NCI-H82 (cell line): ENCODE measurements at regions not wholly inside any gene's neighbourhood (a gene's known extent, or its start where the extent isn't known, plus 50 kb on each side); places are given as distances from the start of the nearest gene placed in this dataset.

ENCODE experiments used
- DNase-seq: peaks from one replicate; lab custom pipeline; 2025; lab: John Stamatoyannopoulos, UW

GRCh38 chr21:27425574-27425973, 458.7 kb upstream of the ADAMTS5 start:
- no peak for DNase-seq

- no peak for DNase-seq
Observed at GRCh38 chr21:27425172-27425571, 458.3 kb upstream of the ADAMTS5 start.

GRCh38 chr21:27424601-27425000, 457.7 kb upstream of the ADAMTS5 start:
- DNase-seq: no peak

- DNase-seq: no peak
Observed at GRCh38 chr21:27423906-27424595, 457.2 kb upstream of the ADAMTS5 start.

- no peak for DNase-seq
Observed at GRCh38 chr21:27423038-27423437, 456.1 kb upstream of the ADAMTS5 start.

GRCh38 chr21:27422435-27422834, 455.5 kb upstream of the ADAMTS5 start:
- DNase-seq: no peak

GRCh38 chr21:27421654-27422053, 454.8 kb upstream of the ADAMTS5 start:
- DNase-seq: no peak

- no peak for DNase-seq
Observed at GRCh38 chr21:27419153-27419552, 452.3 kb upstream of the ADAMTS5 start.

GRCh38 chr21:27418346-27418745, 451.5 kb upstream of the ADAMTS5 start:
- no peak for DNase-seq

GRCh38 chr21:27412530-27412929, 445.6 kb upstream of the ADAMTS5 start:
- no peak for DNase-seq

GRCh38 chr21:27408826-27409225, 441.9 kb upstream of the ADAMTS5 start:
- DNase-seq: no peak

GRCh38 chr21:27407271-27407670, 440.4 kb upstream of the ADAMTS5 start:
- DNase-seq: no peak

- no peak for DNase-seq
Observed at GRCh38 chr21:27406300-27407009, 439.6 kb upstream of the ADAMTS5 start.

GRCh38 chr21:27403011-27403410, 436.1 kb upstream of the ADAMTS5 start:
- no peak for DNase-seq

- DNase-seq: no peak
Observed at GRCh38 chr21:27400045-27400444, 433.2 kb upstream of the ADAMTS5 start.

- DNase-seq: no peak
Observed at GRCh38 chr21:27397578-27397977, 430.7 kb upstream of the ADAMTS5 start.

- DNase-seq: no peak
Observed at GRCh38 chr21:27393726-27394125, 426.8 kb upstream of the ADAMTS5 start.

- DNase-seq: no peak
Observed at GRCh38 chr21:27391990-27392389, 425.1 kb upstream of the ADAMTS5 start.

GRCh38 chr21:27390384-27390783, 423.5 kb upstream of the ADAMTS5 start:
- no peak for DNase-seq

- no peak for DNase-seq
Observed at GRCh38 chr21:27388825-27389224, 421.9 kb upstream of the ADAMTS5 start.

GRCh38 chr21:27382404-27382803, 415.5 kb upstream of the ADAMTS5 start:
- no peak for DNase-seq

GRCh38 chr21:27380303-27380702, 413.4 kb upstream of the ADAMTS5 start:
- no peak for DNase-seq

GRCh38 chr21:27379354-27379753, 412.5 kb upstream of the ADAMTS5 start:
- DNase-seq: no peak

GRCh38 chr21:27372381-27372780, 405.5 kb upstream of the ADAMTS5 start:
- no peak for DNase-seq
